Gastroesophageal sphincter (tissue), 3 donors: ENCODE measurements at regions not wholly inside any gene's neighbourhood (a gene's known extent, or its start where the extent isn't known, plus 50 kb on each side); places are given as distances from the start of the nearest gene placed in this dataset.

Experiments
- EP300 ChIP-seq: sonication (generic); formaldehyde crosslinking; IDR thresholded peaks from one replicate; pipeline ENCODE4 v1.6.1; 2017; ENCODE audit warnings: antibody characterized with exemption, mild to moderate bottlenecking
- POLR2A ChIP-seq, 2 donors: fragments of 450-650 bp; IDR thresholded peaks; one replicate each; pipeline ENCODE4 v1.6.1; 2017; ENCODE audit warnings: antibody characterized with exemption in 2 of 2, mild to moderate bottlenecking in 2 of 2, moderate library complexity in 1 of 2
- POLR2AphosphoS5 ChIP-seq: sonication (generic); formaldehyde crosslinking; IDR thresholded peaks from one replicate; pipeline ENCODE4 v1.6.1; 2017; ENCODE audit warnings: antibody characterized with exemption
- TF ChIP-seq, protein P1 (sequence below), 4 experiments: fragments of 200-600 bp in 2 of 4; fragments of 450-650 bp in 2 of 4; sonication (generic) in 1 of 4; IDR thresholded peaks; one replicate each; pipeline ENCODE4 v1.5.1; 2017 to 2019; ENCODE audit warnings: antibody characterized with exemption in 4 of 4, mild to moderate bottlenecking in 2 of 4, moderate library complexity in 2 of 4

GRCh38 chr14:55761651-55762050 lies 181.6 kb downstream of the KTN1 start:
- TF ChIP-seq, protein P1, sequence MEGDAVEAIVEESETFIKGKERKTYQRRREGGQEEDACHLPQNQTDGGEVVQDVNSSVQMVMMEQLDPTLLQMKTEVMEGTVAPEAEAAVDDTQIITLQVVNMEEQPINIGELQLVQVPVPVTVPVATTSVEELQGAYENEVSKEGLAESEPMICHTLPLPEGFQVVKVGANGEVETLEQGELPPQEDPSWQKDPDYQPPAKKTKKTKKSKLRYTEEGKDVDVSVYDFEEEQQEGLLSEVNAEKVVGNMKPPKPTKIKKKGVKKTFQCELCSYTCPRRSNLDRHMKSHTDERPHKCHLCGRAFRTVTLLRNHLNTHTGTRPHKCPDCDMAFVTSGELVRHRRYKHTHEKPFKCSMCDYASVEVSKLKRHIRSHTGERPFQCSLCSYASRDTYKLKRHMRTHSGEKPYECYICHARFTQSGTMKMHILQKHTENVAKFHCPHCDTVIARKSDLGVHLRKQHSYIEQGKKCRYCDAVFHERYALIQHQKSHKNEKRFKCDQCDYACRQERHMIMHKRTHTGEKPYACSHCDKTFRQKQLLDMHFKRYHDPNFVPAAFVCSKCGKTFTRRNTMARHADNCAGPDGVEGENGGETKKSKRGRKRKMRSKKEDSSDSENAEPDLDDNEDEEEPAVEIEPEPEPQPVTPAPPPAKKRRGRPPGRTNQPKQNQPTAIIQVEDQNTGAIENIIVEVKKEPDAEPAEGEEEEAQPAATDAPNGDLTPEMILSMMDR (IDR thresholded peaks at IDR 0.05), result no peak
- TF ChIP-seq POLR2A (IDR thresholded peaks at IDR 0.05), result no peak
- TF ChIP-seq POLR2AphosphoS5, result no peak
- no peak for TF ChIP-seq EP300
